ENCODE measurements at regions not wholly inside any gene's neighbourhood (a gene's known extent, or its start where the extent isn't known, plus 50 kb on each side); places are given as distances from the start of the nearest gene placed in this dataset.
"Not testable (repeated sequence)": the region's sequence is repeated elsewhere in the genome, so short reads cannot be mapped to it uniquely, and the experiment has no call there.

DNA sequence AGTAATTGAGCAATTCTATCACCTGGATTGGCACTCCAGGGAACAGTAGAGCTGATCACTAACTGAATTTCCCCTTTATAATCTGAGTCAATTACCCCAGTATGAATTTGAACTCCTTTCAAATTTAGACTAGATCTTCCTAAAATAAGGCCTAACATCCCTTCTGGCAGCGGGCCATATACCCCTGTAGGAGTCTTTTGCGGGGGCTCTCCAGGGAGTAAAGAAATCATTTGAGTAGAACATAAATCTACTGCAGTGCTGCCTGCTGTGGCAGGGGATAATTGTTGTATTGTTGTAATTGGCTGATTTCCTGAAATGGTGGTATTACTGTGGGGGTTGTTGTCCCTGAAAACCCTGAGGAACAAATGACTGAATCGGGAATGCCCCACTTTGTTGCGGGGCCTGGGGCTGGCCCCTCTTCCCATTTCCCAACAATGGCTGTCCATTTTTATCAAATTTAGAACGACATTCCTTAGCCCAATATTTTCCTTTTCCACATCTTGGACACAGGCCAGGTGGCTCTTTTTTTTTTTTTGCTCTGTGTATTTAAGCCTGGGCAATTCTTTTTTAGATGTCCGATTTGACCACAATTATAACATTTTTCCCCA, 217.4 kb downstream of the ADRA2C start:
- H3K27ac ChIP-seq; H3K4me2 ChIP-seq; H3K79me2 ChIP-seq (ENCODE audit: low read depth); H3K4me1 ChIP-seq (replicated peaks; ENCODE audit: insufficient read depth); BruUV-seq (replicated peaks); H3F3A ChIP-seq (ENCODE audit: insufficient read depth, low read depth); POLR2A ChIA-PET (ENCODE audit: unreplicated experiment); H3K4me3 ChIP-seq; H3K9me2 ChIP-seq (ENCODE audit: insufficient read depth); DNase-seq; intact Hi-C loops (cut with micrococcal nuclease; ENCODE audit: unreplicated experiment); H2AFZ ChIP-seq; H3K36me3 ChIP-seq (ENCODE audit: low read depth); CTCF ChIA-PET; H3K9me3 ChIP-seq (ENCODE audit: insufficient read depth, low read depth); H4K20me1 ChIP-seq (ENCODE audit: insufficient read depth): not testable (repeated sequence)
- H3K27me3 ChIP-seq (ENCODE audit: insufficient read depth, low read depth), result peaks cover 14% of the 10 kb centered on the region; the same call in 1 of the 2 replicates

DNA sequence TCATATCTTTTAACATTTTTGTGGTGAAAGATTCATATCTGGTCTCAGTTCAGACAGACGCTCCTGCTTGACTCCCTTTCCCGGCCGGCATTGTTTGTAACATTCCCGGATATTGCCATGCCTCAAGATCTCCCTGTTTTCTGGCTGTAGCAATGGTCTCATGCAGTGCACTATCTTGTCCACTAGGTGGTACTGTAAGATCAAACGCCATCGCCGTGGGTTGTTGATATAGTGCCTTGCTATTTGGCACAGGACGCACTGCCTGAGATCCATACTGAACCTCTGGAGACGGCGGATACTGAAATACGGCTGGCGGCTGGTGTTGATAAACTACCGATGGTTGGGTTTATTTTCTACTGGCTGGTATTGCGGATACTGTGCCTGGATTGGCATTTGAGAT, 218.6 kb downstream of the ADRA2C start:
- CTCF ChIA-PET; H3K4me1 ChIP-seq (replicated peaks; ENCODE audit: insufficient read depth); H3K36me3 ChIP-seq (ENCODE audit: low read depth); intact Hi-C loops (cut with micrococcal nuclease; ENCODE audit: unreplicated experiment); H3K4me2 ChIP-seq; POLR2A ChIA-PET (ENCODE audit: unreplicated experiment); H4K20me1 ChIP-seq (ENCODE audit: insufficient read depth); DNase-seq; H3F3A ChIP-seq (ENCODE audit: insufficient read depth, low read depth); H2AFZ ChIP-seq; H3K9me2 ChIP-seq (ENCODE audit: insufficient read depth); H3K27ac ChIP-seq; H3K4me3 ChIP-seq; H3K9me3 ChIP-seq (ENCODE audit: insufficient read depth, low read depth); BruUV-seq (replicated peaks); H3K79me2 ChIP-seq (ENCODE audit: low read depth): not testable (repeated sequence)
- TF ChIP-seq, protein P1, sequence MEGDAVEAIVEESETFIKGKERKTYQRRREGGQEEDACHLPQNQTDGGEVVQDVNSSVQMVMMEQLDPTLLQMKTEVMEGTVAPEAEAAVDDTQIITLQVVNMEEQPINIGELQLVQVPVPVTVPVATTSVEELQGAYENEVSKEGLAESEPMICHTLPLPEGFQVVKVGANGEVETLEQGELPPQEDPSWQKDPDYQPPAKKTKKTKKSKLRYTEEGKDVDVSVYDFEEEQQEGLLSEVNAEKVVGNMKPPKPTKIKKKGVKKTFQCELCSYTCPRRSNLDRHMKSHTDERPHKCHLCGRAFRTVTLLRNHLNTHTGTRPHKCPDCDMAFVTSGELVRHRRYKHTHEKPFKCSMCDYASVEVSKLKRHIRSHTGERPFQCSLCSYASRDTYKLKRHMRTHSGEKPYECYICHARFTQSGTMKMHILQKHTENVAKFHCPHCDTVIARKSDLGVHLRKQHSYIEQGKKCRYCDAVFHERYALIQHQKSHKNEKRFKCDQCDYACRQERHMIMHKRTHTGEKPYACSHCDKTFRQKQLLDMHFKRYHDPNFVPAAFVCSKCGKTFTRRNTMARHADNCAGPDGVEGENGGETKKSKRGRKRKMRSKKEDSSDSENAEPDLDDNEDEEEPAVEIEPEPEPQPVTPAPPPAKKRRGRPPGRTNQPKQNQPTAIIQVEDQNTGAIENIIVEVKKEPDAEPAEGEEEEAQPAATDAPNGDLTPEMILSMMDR (conservative IDR thresholded peaks at IDR 0.05), result peak; percentile 44
- peaks cover 11% of the 10 kb centered on the region; the same call in 1 of the 2 replicates for H3K27me3 ChIP-seq (ENCODE audit: insufficient read depth, low read depth)

DNA sequence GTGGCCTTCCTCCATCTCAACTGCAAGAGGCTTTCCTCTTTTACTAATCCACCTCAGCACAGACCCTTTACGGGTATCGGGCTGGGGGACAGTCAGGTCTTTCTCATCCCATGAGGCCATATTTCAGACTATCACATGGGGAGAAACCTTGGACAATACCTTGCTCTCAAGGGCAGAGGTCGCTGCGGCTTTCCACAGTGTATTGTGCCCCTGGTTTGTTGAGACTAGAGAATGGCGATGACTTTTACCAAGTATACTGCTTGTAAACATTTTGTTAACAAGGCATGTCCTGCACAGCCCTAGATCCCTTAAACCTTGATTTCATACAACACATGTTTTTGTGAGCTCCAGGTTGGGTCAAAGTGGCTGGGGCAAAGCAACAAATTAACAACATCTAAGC, 220.2 kb downstream of the ADRA2C start:
- H4K20me1 ChIP-seq (ENCODE audit: insufficient read depth); BruUV-seq (replicated peaks); H2AFZ ChIP-seq; H3K9me2 ChIP-seq (ENCODE audit: insufficient read depth); H3K4me3 ChIP-seq; H3K9me3 ChIP-seq (ENCODE audit: insufficient read depth, low read depth); H3F3A ChIP-seq (ENCODE audit: insufficient read depth, low read depth); intact Hi-C loops (cut with micrococcal nuclease; ENCODE audit: unreplicated experiment); CTCF ChIA-PET; H3K27ac ChIP-seq; H3K4me2 ChIP-seq; H3K4me1 ChIP-seq (replicated peaks; ENCODE audit: insufficient read depth); H3K36me3 ChIP-seq (ENCODE audit: low read depth); H3K79me2 ChIP-seq (ENCODE audit: low read depth); POLR2A ChIA-PET (ENCODE audit: unreplicated experiment); DNase-seq: not testable (repeated sequence)
- H3K27me3 ChIP-seq (ENCODE audit: insufficient read depth, low read depth), result peaks cover 12% of the 10 kb centered on the region; the same call in 1 of the 2 replicates

DNA sequence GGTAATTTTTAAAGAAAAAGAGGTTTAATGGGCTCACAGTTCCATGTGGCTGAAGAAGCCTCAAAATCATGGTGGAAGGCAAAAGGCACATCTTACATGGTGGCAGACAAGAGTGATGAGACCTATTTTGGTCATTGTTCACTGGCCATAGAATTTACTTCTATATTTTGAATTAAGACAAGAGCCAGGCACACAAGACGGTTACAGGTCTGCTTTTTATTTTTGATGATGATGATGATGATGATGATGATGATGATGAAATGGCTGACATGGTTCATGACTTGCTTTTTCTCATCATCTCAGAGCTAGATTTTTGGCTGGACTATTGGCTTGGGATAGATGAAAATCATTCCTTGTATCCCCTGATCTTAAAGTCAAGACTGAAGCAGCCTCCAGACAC, 229.3 kb downstream of the OTOP1 start:
- intact Hi-C loops (cut with micrococcal nuclease; ENCODE audit: unreplicated experiment); POLR2A ChIA-PET (ENCODE audit: unreplicated experiment): not testable (repeated sequence)

DNA sequence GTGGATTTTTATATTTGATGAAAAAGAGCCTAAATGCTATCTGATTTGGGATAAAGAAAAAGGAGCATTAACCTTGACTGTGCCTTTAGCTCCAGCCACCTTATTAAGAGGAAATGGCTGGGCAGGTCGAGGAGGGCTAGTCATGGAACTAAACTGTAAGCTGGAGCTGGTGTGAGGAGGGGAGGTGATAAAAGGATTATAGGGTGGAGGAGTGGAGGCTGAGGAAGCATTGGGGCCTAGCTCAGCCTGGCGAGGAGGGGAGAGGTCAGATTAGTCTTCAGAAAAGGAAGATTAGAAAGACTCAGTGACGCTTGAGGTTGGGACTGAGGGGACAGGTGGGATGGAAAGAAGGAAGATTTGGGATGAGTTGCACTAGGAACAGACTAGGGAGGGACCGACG, 222.7 kb downstream of the OTOP1 start:
- POLR2A ChIA-PET (ENCODE audit: unreplicated experiment); H3K4me2 ChIP-seq; H3K27ac ChIP-seq; H3K4me1 ChIP-seq (replicated peaks; ENCODE audit: insufficient read depth); H3K9me2 ChIP-seq (ENCODE audit: insufficient read depth); H4K20me1 ChIP-seq (ENCODE audit: insufficient read depth); H3F3A ChIP-seq (ENCODE audit: insufficient read depth, low read depth); BruUV-seq (replicated peaks); H3K36me3 ChIP-seq (ENCODE audit: low read depth); H3K9me3 ChIP-seq (ENCODE audit: insufficient read depth, low read depth); CTCF ChIA-PET; DNase-seq; H2AFZ ChIP-seq; intact Hi-C loops (cut with micrococcal nuclease; ENCODE audit: unreplicated experiment); H3K79me2 ChIP-seq (ENCODE audit: low read depth); H3K4me3 ChIP-seq: not testable (repeated sequence)
- H3K27me3 ChIP-seq (ENCODE audit: insufficient read depth, low read depth), result peaks cover 17% of the 10 kb centered on the region

More for the DNA sequence above, 229.3 kb downstream of the OTOP1 start:
- H2AFZ ChIP-seq; H4K20me1 ChIP-seq (ENCODE audit: insufficient read depth); H3K4me3 ChIP-seq; H3K36me3 ChIP-seq (ENCODE audit: low read depth); H3K9me3 ChIP-seq (ENCODE audit: insufficient read depth, low read depth); DNase-seq; BruUV-seq (replicated peaks); H3K4me1 ChIP-seq (replicated peaks; ENCODE audit: insufficient read depth); H3K4me2 ChIP-seq; H3K9me2 ChIP-seq (ENCODE audit: insufficient read depth); CTCF ChIA-PET; H3K79me2 ChIP-seq (ENCODE audit: low read depth); H3K27ac ChIP-seq; H3F3A ChIP-seq (ENCODE audit: insufficient read depth, low read depth): not testable (repeated sequence)
- peaks cover 13% of the 10 kb centered on the region for H3K27me3 ChIP-seq (ENCODE audit: insufficient read depth, low read depth)

DNA sequence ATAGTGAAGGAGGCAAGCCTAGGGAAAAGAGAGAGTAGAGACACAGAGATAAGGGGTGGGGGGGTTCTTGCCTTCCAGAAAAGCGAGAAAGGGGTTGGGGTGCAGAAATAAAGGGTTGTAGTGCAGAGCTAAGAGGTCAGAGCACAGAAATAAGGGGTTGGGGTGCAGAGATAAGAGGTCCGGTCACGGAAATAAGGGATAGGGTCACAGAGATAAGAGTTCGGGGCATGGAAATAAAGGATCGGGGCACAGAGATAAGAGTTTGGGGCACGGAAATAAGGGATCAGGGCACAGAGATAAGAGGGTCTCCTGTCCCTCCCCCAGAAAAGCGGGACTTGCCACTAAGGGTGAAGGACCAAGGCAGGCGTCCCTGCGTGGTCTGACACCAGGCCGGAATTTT, 222.0 kb downstream of the OTOP1 start:
- H3K79me2 ChIP-seq (ENCODE audit: low read depth); H3F3A ChIP-seq (ENCODE audit: insufficient read depth, low read depth); H3K9me3 ChIP-seq (ENCODE audit: insufficient read depth, low read depth); H3K36me3 ChIP-seq (ENCODE audit: low read depth); H3K4me3 ChIP-seq; intact Hi-C loops (cut with micrococcal nuclease; ENCODE audit: unreplicated experiment); H4K20me1 ChIP-seq (ENCODE audit: insufficient read depth); H2AFZ ChIP-seq; H3K4me1 ChIP-seq (replicated peaks; ENCODE audit: insufficient read depth); DNase-seq; H3K27ac ChIP-seq; H3K9me2 ChIP-seq (ENCODE audit: insufficient read depth); POLR2A ChIA-PET (ENCODE audit: unreplicated experiment); H3K4me2 ChIP-seq; BruUV-seq (replicated peaks); CTCF ChIA-PET: not testable (repeated sequence)
- H3K27me3 ChIP-seq (ENCODE audit: insufficient read depth, low read depth), result peaks cover 14% of the 10 kb centered on the region

DNA sequence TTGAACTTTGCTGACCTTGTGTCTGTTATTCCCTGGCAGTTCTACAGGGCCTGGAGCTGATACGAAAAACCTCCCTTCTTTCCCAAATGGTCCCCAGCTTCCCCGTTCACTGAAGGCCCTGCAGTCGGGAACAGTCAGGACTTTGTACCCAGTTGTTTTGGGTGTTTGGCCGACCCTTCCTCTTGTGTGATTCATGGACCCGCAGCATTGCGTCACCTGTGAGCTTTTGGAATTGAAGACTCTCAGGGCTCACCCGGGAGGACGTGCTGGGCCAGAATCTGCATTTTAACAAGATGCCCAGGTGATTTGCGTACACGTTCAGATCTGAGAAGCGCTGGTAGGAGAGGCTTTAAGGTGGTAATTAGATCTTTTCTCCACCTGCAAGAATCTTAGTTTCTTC, 220.4 kb downstream of the OTOP1 start:
- H3K79me2 ChIP-seq (ENCODE audit: low read depth); H3K4me3 ChIP-seq; H4K20me1 ChIP-seq (ENCODE audit: insufficient read depth); H3K9me2 ChIP-seq (ENCODE audit: insufficient read depth); POLR2A ChIA-PET (ENCODE audit: unreplicated experiment); H3F3A ChIP-seq (ENCODE audit: insufficient read depth, low read depth); H3K9me3 ChIP-seq (ENCODE audit: insufficient read depth, low read depth); BruUV-seq (replicated peaks); H3K36me3 ChIP-seq (ENCODE audit: low read depth); H3K4me1 ChIP-seq (replicated peaks; ENCODE audit: insufficient read depth); H2AFZ ChIP-seq; CTCF ChIA-PET; intact Hi-C loops (cut with micrococcal nuclease; ENCODE audit: unreplicated experiment); H3K27ac ChIP-seq; H3K4me2 ChIP-seq; DNase-seq: not testable (repeated sequence)
- peaks cover 10% of the 10 kb centered on the region for H3K27me3 ChIP-seq (ENCODE audit: insufficient read depth, low read depth)

Measured in PC-9 (cell line).